ENCODE measurements at regions not wholly inside any gene's neighbourhood (a gene's known extent, or its start where the extent isn't known, plus 50 kb on each side); places are given as distances from the start of the nearest gene placed in this dataset.

GRCh38 chr6:19722999-19723398 lies 114.2 kb upstream of the ID4 start:
- no peak for TF ChIP-seq CTCF (IDR thresholded peaks at IDR 0.05; ENCODE audit: low read length)
- no peak for TF ChIP-seq EZH2 (IDR thresholded peaks at IDR 0.05; ENCODE audit: borderline replicate concordance, low read length)

Measured in OCI-LY1 (cell line).